ENCODE measurements at regions not wholly inside any gene's neighbourhood (a gene's known extent, or its start where the extent isn't known, plus 50 kb on each side); places are given as distances from the start of the nearest gene placed in this dataset.

DNA sequence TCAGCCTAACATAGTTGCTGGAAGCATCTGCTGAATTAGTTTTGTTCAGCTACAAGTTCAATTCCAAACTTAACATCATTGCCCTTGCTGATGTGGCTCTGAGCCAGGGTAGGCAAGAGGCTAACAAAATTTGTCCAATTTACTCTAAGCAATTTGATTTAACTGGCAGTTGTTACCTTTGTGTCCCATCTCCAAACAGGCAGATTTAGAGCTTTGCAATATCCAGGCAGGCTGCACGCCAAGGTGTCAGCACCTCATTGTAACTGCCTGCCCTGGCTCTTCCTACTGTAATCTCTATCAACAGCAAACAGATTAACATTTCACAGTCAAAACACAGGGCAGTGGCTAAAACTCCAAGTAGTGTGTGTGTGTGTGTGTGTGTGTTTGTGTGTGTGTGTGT is 2070.6 kb downstream of the PCDH7 start:
- no peaks in the 10 kb centered on the region for H3K36me3 Mint-ChIP-seq (ENCODE audit: low read depth)
- peaks cover under 1% of the 10 kb centered on the region for H3K9me3 Mint-ChIP-seq
- Histone ChIP-seq H3K27ac (ENCODE audit: low read depth in 1 of 2, low read length in 2 of 2) (no peak overlapping the region), H3K4me1 (ENCODE audit: insufficient read depth, low read length) (no peaks in the 10 kb centered on the region), H3K4me3 (ENCODE audit: low read length) (no peak overlapping the region), H3K9me3 (ENCODE audit: control insufficient read depth in 1 of 2, insufficient read depth in 1 of 2, low read length in 2 of 2) (peaks cover 0 to 5% of the 10 kb centered on the region in 2 experiments), H3K27me3 (ENCODE audit: control insufficient read depth in 1 of 2, insufficient read depth in 2 of 2, low read length in 2 of 2) (no peaks in the 10 kb centered on the region), H3K36me3 (ENCODE audit: insufficient read depth, low read length) (no peaks in the 10 kb centered on the region)
- CTCF ChIA-PET = no interaction called here
- TF ChIP-seq, protein P1, sequence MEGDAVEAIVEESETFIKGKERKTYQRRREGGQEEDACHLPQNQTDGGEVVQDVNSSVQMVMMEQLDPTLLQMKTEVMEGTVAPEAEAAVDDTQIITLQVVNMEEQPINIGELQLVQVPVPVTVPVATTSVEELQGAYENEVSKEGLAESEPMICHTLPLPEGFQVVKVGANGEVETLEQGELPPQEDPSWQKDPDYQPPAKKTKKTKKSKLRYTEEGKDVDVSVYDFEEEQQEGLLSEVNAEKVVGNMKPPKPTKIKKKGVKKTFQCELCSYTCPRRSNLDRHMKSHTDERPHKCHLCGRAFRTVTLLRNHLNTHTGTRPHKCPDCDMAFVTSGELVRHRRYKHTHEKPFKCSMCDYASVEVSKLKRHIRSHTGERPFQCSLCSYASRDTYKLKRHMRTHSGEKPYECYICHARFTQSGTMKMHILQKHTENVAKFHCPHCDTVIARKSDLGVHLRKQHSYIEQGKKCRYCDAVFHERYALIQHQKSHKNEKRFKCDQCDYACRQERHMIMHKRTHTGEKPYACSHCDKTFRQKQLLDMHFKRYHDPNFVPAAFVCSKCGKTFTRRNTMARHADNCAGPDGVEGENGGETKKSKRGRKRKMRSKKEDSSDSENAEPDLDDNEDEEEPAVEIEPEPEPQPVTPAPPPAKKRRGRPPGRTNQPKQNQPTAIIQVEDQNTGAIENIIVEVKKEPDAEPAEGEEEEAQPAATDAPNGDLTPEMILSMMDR (IDR thresholded peaks at IDR 0.05) = no peak
- POLR2A ChIA-PET = no interaction called here
- ATAC-seq (ENCODE audit: poor library complexity) = no peak
- no peak for DNase-seq
- H3K27me3 Mint-ChIP-seq = no peaks in the 10 kb centered on the region
- H3K4me3 Mint-ChIP-seq = no peak overlapping the region
- intact Hi-C loops (cut with DNase I, micrococcal nuclease) = no loop called here
- no peaks in the 10 kb centered on the region for H3K4me1 Mint-ChIP-seq (ENCODE audit: low read depth)
- H3K27ac Mint-ChIP-seq = no peak overlapping the region

DNA sequence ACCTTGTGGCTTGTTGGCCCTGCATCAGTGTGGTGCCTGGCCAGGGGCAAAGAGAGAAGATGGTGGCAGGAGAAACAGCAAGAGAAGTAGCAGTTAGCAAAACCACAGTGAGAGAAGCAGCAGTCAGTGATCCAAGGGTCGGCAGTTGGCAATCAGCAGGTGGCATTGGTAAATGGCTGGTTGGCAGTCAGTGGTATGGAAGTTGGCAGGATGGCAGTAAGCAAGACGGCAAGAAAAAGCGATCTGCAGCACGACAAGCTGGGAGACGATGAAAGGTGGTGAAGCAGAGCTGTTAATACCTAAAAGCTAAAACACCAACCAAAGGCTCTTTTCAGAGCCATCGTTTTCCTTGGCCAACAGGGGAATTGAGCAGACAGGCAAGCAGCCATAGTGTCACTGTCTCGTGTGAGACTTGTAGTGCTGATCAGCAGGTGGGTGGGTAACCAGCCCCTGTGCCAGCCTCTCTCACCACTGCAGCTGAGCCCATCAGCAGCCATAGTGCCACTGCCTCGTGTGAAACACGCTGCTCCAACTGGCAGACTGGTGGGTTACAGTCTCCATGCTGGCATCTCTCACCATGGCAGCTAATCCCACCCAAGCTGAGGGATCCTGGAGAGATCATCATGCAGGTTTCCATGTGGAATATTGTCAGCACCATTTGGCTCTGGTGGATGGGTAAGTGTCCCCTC is 2078.4 kb downstream of the PCDH7 start:
- H3K4me1 Mint-ChIP-seq (ENCODE audit: low read depth) = no peaks in the 10 kb centered on the region
- H3K36me3 Mint-ChIP-seq (ENCODE audit: low read depth) = no peaks in the 10 kb centered on the region
- ATAC-seq (ENCODE audit: poor library complexity) (no peak), DNase-seq (no peak)
- Histone ChIP-seq H3K9me3 (ENCODE audit: control insufficient read depth in 1 of 2, insufficient read depth in 1 of 2, low read length in 2 of 2) (peaks cover 5 to 8% of the 10 kb centered on the region in 2 experiments), H3K4me3 (ENCODE audit: low read length) (no peak overlapping the region), H3K4me1 (ENCODE audit: insufficient read depth, low read length) (no peaks in the 10 kb centered on the region), H3K27ac (ENCODE audit: low read depth in 1 of 2, low read length in 2 of 2) (no peak overlapping the region), H3K36me3 (ENCODE audit: insufficient read depth, low read length) (no peaks in the 10 kb centered on the region), H3K27me3 (ENCODE audit: control insufficient read depth in 1 of 2, insufficient read depth in 2 of 2, low read length in 2 of 2) (no peaks in the 10 kb centered on the region)
- no peak overlapping the region for H3K4me3 Mint-ChIP-seq
- peaks cover 17% of the 10 kb centered on the region for H3K9me3 Mint-ChIP-seq
- intact Hi-C loops (cut with DNase I, micrococcal nuclease) = loop anchor here in 1 of 2 experiments (5.0 kb wide), 1 partner anchor 51 kb away; no protein-coding TSS in a partner anchor
- H3K27ac Mint-ChIP-seq = no peak overlapping the region
- TF ChIP-seq, protein P1 (IDR thresholded peaks at IDR 0.05) = no peak
- ChIA-PET CTCF (no interaction called here), POLR2A (no interaction called here)
- no peaks in the 10 kb centered on the region for H3K27me3 Mint-ChIP-seq

DNA sequence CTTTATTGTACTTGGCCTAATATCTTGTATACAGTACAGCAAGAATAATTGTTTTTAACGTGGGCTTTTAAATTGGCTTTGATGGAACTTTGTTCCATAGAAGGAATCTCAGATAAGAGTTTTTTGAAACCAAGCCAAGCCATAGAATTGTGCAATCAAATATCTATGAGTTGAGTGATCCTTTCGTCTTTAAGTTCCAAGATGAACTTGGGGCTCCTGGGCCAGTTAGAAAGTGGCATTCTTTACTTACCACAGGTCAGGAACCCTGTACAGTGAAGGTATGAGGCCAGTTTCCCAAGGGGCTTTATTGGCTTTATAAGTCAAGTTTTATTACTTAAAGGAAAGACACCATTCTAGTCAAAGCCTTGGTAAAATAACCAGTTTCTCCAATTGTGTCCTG is 2104.2 kb downstream of the PCDH7 start:
- ATAC-seq (ENCODE audit: poor library complexity) (no peak), DNase-seq (no peak)
- intact Hi-C loops (cut with DNase I, micrococcal nuclease) = no loop called here
- Histone ChIP-seq H3K4me3 (ENCODE audit: low read length) (no peak overlapping the region), H3K9me3 (ENCODE audit: control insufficient read depth in 1 of 2, insufficient read depth in 1 of 2, low read length in 2 of 2) (peaks cover 0 to 5% of the 10 kb centered on the region in 2 experiments), H3K36me3 (ENCODE audit: insufficient read depth, low read length) (no peaks in the 10 kb centered on the region), H3K27ac (ENCODE audit: low read depth in 1 of 2, low read length in 2 of 2) (no peak overlapping the region), H3K27me3 (ENCODE audit: control insufficient read depth in 1 of 2, insufficient read depth in 2 of 2, low read length in 2 of 2) (no peaks in the 10 kb centered on the region), H3K4me1 (ENCODE audit: insufficient read depth, low read length) (no peaks in the 10 kb centered on the region)
- Mint-ChIP-seq H3K4me3 (no peak overlapping the region), H3K36me3 (ENCODE audit: low read depth) (no peaks in the 10 kb centered on the region), H3K27me3 (no peaks in the 10 kb centered on the region), H3K4me1 (ENCODE audit: low read depth) (no peaks in the 10 kb centered on the region), H3K27ac (no peak overlapping the region), H3K9me3 (peaks cover 4% of the 10 kb centered on the region)
- ChIA-PET POLR2A (no interaction called here), CTCF (no interaction called here)
- TF ChIP-seq, protein P1 (IDR thresholded peaks at IDR 0.05) = no peak
